ENCODE measurements at regions not wholly inside any gene's neighbourhood (a gene's known extent, or its start where the extent isn't known, plus 50 kb on each side); places are given as distances from the start of the nearest gene placed in this dataset.
"Not testable (repeated sequence)": the region's sequence is repeated elsewhere in the genome, so short reads cannot be mapped to it uniquely, and the experiment has no call there.

DNA sequence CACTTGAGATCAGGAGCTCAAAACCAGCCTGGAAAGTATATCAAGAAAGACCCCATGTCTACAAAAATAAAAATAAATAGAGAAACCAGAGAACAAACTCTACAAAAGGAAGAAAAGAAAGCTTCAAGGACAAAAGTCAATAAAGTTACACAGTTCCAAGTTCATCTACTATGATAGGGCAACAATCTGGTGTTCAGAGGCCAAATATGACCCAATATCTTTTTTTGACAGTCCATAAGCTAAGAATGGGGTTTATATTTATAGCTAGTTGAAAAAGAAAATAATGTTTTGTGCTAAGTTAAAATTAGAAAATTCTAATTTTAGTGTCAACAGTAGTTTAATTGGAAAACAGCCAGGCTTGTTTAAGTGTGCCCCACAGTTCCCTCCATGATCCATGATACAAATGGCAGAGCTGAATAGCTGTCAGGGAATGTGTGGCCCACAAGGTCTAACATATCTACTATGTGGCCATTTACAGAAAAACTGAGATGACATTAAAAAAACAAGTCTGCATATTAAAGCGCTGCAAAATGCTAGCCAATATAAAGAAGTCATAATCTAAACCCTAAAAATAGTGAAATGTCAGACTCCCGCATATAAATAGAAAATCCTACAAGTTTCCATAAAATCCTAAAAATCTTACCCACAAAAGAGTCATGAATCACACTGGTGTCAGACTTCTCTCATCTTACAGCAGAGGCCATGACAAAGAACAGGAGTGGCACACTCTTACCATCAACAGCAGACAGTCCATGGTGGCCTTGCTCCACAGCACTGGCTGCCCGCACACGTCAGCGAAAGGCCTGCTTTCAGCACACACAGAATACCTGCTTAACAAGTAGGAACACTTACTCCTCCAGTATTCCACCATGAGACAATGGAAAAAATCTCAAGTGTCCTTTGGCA is 281.9 kb upstream of the HSFY2 start:
- no peak for DNase-seq (ENCODE audit: low read depth in 2 of 2)

DNA sequence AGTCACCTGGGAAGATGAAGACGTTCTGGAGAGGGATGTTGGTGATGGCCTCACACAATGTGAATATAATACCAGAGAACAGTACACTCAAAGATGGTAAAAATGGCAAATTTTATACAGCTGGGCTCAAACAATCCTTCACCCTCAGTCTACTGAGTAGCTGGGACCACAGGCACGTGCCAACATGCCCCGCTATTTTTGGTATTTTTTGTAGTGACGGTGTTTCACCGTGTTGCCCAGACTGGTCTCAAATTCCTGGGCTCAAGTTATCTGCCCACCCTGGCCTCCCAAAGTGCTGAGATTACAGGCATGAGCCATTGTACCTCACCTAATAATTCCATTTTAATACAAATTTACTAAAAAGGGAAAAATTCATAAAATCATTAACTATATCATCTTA is 280.3 kb upstream of the HSFY2 start:
- no peak for DNase-seq (ENCODE audit: low read depth in 2 of 2)

DNA sequence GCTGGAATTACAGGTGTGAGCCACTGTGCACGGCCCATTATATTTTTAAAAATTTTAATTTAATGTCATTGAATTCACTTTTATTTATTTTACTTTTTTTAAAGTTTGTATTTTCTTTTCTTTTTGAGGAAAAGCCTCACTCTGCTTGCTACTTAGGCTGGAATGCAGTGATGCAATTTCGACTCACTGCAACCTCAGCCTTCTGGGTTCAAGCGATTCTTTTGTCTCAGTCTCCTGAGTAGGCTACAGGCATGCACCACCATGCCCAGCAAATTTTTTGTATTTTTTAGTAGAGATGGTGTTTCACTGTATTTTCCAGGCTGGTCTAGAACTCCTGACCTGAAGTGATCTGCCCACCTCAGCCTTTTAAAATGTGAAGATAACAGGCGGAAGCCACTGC is 277.5 kb upstream of the HSFY2 start:
- DNase-seq (ENCODE audit: low read depth in 2 of 2): peak; percentile 8

DNA sequence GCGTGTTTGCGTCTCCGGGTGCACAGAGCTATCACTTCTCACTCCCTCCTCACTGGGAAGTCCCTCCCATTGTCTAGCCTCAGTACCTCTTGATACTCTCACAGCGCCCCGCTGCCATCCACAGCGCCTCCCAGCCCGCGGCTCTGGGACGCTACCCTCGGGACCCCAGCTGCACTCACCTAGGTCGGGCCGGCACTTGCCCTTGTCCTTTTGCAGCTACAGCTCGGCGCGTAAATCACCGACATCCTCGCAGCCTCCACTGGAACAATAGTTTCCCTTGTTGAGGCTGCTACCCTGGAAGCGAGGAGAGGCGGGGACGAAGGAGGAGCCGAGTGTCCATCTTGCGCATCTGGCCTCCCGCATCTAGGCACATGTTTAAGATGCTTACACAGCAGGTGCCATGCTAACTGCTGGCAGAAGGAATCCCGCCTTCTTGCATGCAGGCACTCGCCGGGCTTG is 269.5 kb upstream of the HSFY2 start:
- no peak for DNase-seq (ENCODE audit: low read depth in 2 of 2)

DNA sequence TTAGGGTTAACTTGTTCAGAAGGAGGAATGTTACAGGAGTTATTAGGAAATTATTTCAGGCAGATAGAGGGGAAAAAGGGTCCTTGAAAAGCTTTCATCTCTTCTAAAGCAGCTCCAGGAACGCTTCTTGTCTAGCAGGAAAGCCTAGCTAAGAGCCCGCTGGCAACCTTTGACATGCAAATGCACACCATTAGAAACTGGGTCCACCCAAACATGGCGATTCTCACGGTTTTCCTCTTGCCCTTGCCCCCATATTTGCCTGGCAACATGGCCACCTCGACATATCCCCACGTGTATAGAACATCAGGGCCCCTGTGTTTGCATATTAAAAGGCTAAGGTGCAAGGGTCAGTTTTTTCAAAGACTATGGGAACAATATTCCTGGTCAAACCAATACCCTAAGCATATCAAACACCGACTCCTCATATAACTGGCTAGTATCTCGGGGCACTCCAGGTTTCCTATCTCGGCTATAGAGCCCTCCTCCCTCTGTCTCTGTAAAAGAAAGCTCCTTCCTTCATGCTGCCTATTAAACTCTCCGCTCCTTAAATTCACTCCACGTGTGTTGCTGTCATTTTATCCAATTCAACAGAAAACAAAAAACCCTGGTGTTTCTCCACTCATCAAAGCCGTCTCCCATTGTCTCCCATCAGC is 268.9 kb upstream of the HSFY2 start:
- no peak for DNase-seq (ENCODE audit: low read depth in 2 of 2)

DNA sequence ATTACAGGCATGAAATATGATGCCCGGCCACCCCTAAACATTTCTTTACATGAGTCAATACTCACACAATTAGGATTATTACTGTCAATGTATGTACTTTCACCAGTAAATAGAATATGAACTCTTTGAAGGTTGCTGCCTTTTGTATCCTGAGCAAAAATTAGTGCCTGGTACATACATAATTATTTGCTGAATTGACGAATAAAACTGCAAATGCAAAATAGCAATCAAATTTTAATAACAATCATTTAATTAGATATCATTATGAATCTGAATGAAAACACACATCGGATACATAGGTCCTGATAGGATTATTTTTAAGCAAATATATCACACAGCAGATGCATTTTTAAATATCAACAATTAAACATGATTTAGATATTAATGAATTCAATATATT is 253.1 kb upstream of the HSFY2 start:
- DNase-seq (ENCODE audit: low read depth in 2 of 2): no peak

DNA sequence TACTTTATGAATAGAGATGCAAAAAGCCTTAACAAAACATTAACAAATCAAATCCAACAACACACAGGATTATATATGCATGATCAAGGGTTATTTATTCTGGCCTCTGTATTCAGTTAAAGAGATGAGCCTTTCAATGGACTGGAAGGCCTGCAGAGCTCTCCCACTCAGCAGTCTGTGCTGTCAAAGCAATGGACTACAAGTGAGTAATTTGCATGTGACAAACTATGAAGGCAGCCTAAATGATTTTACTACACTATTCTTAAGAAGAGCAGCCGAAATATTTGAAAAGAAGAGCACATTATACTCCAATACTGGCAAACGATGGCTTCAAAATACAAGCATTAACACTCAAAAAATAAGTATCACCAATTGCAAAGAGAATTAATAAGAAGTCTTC is 250.4 kb upstream of the HSFY2 start:
- DNase-seq (ENCODE audit: low read depth in 2 of 2): no peak

DNA sequence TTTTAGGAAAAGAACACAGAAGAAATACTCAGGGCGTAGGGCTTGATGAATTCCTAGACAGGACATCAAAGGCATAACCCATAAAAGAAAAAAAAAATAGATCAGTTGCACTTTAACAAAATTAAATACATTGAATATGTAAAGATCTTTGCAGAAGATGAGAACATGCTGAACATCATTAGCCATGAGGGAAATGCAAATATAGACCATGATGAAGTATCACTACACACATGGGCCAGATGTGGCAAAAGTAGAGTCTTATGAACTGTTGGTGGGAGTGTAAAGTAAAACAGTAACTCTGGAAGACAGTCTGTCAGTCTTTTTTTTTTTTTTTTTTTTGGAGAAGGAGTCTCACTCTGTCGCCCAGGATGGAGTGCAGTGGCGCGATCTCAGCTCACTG is 246.7 kb upstream of the HSFY2 start:
- DNase-seq (ENCODE audit: low read depth in 2 of 2): no peak

DNA sequence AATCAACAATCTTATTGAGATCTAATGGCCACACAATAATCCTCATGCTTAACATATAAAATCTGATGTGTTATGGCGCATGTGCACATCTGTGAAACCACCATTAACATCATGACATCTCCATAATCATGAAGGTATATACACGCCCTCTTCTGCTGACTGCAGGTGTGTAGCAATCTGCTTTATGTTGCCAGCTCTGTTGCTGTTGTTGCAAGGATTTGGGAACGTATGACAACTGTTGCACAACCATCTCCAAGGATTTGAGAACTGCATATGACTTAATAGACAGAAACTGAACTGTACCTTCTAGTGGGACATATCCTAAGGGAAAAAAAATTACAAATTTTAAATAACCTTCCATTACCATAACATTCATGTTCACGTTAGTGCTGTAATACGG is 243.5 kb upstream of the HSFY2 start:
- DNase-seq (ENCODE audit: low read depth in 2 of 2): no peak

DNA sequence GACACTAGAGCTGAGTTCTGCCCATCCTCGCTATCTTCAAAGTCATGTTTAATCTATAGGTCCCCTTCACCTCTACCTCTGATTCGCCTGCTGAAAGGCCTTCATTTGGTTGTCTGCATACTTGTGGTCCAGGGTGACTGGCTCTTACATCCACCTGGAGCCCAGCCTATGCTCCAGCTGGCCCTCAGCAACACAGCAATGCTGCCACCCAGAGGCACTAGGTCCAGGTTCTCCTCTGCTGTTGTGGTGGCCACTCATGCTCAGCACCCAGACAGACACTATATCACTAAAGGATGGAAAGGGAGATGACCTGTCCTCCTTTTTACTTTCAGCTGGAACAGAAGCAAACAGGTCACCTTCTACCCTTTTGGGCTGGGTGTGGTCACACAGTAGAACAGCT is 242.3 kb upstream of the HSFY2 start:
- no peak for DNase-seq (ENCODE audit: low read depth in 2 of 2)

DNA sequence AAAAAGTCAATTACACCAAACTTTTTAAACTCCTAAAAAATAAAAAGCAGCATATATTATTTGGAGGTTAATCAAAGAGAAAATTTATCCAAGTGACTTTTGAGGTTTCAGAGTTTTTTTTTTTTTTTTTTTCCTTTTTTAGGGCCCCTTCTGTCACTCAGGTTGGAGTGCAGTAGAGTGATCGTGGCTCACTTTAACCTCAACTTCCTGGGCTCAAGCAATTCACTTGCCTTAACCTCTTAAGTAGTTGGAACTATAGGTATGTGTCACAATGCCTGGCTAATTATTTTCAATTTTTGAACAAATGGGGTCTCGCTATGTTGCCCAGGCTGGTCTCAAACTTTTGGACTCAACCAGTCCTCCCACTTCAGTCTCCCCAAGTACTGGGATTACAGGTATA is 241.7 kb upstream of the HSFY2 start:
- DNase-seq (ENCODE audit: low read depth in 2 of 2): no peak

DNA sequence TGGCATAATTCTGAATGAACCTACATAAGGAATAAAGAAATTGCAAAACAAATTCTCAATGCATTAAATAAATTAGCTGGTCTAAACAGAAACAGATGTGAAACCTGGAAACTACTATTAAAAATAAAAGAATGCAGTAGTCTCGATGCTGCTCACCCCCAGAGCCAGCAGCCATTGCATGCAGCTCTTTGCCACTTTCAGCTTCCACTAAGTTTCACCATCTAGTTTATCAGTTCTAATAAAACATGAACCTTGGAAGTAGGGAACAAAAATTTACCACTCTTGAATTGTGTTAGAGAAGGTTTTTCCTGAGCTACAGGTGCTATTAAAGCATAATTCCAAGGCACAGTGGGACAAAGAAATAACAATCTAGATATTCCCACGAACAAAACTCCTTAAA is 239.4 kb upstream of the HSFY2 start:
- peak; percentile 2 to 4 for DNase-seq (ENCODE audit: low read depth in 2 of 2)

DNA sequence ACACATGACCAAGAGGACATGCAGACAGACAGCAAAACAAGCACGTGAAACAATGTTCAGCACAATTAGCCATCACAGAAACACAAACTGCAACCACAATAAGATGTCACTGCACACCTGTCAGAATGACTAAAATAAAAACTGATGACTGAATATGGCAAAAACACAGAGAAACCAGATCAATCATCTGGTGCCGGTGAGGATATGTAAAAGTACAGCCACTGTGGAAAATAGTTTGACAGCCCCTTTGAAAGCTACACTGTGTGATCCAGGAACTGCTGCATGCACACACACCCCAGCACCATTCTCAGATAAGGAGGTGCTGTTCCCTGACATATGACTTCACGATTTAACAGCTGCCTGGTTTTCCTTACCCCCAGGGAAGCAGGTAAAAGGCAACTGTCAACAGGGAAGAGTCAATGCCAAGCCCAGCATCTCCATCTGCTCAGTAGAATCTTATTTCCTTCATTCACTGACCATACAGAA is 238.1 kb upstream of the HSFY2 start:
- DNase-seq (ENCODE audit: low read depth in 2 of 2): no peak

DNA sequence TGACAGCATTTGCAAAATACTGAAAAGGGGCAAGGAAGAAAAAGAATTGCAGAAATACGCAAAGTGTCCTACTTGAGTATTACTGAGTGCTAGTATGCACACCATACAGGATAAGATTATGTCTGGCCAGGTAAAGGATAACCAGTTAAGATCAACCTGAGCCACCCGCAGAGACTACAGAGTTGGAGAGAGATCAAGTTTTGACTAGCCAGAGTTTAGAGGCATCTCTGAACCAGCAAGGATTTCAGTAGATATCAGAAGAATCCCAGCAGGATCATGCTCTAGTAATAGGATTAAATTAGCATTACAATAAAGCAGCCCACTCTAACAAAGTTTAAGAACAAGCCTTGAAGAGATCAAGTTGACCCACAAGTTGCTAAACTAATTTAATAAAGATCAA is 232.7 kb upstream of the HSFY2 start:
- no peak for DNase-seq (ENCODE audit: low read depth in 2 of 2)

DNA sequence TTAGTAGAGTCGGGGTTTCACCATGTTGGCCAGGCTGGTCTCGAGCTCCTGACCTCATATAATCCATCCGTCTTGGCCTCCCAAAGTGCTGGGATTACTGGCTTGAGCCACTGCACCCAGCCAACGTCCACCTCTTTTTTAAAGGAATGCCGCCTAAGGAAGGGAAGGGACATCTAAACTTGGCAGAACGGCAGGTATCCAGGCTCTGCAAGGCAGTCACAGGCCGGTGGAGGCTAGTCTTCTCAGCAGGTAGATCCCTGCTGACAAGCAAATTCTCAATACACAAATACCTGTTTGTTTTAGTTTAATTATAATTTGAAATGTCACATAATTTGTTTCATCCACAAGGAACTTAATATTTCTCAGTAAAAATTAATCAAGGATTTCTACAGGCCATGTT is 232.0 kb upstream of the HSFY2 start:
- no peak for DNase-seq (ENCODE audit: low read depth in 2 of 2)

DNA sequence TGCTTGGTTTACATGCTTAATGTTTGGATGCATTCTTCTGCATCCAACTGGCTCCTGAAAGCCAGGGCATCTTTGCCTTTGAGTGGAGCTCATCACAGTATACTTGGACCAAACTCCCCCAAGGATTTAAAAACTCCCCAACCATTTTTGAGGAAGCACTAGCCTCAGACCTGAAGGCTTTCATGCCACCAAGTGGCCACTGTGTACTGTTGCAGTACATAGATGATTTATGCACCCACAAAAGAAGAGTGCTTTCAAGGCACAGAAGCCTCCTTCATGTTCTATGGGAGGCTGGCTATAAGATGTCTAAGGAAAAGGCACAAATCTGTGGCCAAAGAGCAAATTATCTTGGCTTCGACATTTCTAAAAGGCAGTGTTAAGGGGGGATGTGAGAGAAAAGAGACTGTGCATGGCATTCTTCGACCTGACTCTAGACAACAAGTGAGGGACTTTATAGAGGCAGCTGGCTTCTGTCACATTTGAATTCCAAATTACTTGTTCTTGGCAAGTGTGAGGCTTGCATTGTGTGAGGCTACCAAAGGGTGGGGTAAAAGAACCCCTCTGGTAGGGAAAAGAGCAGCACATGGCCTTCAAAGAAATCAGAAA is 224.2 kb upstream of the HSFY2 start:
- no peak for DNase-seq (ENCODE audit: low read depth in 2 of 2)

DNA sequence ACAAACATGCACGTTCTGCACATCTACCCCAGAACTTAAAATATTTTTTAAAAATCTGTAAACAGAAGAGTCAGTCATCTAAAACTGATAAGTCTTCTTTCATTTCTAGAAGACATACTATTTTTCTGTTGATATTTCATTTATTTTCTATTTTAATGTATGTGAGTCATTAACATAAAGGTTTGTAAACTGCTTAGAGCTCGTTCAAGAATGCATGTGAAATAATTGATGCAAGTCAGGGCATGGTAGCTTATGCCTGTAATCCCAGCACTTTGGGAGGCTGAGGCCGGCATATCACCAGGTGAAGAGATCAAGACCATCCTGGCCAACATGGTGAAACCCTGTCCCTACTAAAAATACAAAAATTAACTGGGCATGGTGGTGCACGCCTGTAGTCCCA is 219.9 kb upstream of the HSFY2 start:
- DNase-seq (ENCODE audit: low read depth in 2 of 2): no peak

DNA sequence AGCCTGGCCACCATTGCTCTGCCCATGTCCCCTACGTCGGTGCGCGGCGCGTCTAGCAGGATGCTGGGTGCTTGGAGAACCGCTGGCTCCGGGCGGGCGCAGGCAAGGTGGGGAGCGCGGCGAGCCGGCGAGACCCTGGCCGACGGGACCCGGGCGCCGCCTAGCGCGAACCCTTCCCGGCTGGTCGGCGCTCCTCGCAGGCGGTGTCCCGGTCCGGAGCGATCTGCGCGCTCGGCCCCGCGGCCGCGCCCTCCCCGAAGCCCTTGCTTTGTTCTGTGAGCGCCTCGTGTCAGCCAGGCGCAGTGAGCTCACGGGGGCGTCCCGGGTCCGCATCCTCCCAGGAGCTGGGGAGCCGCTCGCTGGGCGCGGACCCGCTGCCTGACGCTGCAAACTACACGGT is 219.1 kb upstream of the HSFY2 start:
- not testable (repeated sequence) for DNase-seq (ENCODE audit: low read depth in 2 of 2)

DNA sequence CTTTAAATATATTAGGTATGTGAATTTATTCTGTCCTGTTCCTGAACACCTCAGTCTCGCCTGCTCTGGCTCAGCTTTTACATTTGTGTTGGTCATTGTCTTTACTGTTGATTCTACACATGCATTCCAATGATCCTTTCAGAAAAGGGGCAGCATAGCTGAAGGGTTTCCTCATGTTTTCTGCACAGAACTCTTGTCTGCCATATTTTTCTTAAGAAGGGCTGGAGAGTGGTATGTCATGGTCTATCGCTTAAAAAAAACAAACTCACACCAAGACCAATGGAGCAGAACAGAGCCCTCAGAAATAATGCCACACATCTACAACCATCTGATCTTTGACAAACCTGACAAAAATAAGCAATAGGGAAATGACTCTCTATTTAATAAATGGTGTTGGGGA is 215.8 kb upstream of the HSFY2 start:
- no peak for DNase-seq (ENCODE audit: low read depth in 2 of 2)

DNA sequence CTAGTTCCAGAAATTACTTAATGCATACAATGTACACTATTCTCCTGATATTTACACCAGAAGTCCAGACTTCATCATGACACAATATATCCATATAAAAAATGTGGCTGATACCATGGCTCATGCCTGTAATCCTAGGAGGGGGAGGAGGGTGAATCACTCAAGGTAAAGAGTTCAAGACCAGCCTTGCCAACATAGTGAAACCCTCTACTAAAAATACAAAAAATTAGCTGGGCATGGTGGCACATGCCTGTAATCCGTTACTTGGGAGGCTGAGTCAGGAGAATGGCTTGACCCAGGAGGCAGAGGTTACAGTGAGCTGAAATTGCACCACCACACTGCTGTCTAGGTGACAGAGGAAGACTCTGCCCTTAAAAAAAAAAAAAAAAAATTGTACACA is 192.5 kb upstream of the HSFY2 start:
- DNase-seq (ENCODE audit: low read depth in 2 of 2): no peak

DNA sequence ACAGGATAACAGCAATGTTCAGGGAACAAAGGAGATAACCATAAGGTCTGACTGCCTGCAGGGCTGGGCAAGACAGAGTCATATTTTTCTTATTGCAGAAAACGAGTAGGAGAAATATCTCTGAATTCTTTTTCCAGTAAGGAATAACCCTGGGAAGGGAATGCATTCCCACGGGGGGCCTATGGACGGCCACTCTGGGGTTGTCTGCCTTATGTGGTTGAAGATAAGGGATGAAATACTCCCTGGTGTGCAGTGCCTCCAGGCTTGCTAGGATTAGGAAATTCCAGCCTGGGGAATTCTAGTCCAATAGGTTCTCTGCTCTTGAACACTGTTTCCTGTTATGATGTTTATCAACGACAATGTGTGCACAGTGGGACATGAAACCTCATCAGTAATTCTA is 185.3 kb upstream of the HSFY2 start:
- DNase-seq (ENCODE audit: low read depth in 2 of 2): no peak

DNA sequence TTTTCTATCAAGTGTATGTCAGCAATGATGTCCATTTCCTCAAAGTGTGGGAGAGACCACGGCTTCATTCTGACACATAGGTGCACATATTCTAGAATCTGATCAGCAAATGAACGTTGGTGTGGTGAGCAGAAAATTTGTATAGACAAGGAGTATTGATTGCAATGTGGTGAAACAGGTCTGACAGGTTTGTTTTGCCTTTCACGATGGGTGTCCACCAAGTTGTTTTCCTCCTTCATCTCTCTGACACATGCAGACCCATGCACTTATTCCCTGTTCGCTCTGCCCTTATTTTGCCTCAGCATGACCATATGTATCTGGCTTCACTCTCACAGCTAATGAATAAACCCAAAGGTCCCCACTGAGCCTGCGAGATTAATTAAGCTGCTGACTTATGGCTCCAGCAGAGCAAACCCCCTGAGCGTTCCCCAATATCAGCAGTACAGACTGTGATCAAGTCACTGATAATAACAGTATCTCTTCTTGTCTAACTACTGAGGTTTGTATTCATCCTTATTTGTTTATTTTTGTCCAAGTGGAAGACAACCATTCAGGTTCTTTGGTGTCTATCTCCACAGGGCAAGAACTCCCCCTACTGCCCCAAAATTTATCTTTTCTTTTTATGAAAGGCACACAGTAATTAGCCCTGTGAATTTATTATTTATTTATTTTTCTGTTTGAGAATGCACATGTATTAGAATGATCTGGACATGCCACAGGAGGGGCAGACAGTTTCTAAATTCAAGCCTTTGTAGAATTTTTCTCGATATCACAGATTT is 178.3 kb upstream of the HSFY2 start:
- no peak for DNase-seq (ENCODE audit: low read depth in 2 of 2)

Measured in fibroblast of skin of left biceps (primary cell).